GM21526 (cell line): ENCODE measurements at regions not wholly inside any gene's neighbourhood (a gene's known extent, or its start where the extent isn't known, plus 50 kb on each side); places are given as distances from the start of the nearest gene placed in this dataset.

ENCODE experiments used
- ATAC-seq: cut with Tn5 transposase; IDR thresholded peaks from one replicate; pipeline ENCODE4 v1.9.1; 2021; ENCODE audit warnings: moderate library complexity; ENCODE audit not compliant: unreplicated experiment, low FRiP score

DNA sequence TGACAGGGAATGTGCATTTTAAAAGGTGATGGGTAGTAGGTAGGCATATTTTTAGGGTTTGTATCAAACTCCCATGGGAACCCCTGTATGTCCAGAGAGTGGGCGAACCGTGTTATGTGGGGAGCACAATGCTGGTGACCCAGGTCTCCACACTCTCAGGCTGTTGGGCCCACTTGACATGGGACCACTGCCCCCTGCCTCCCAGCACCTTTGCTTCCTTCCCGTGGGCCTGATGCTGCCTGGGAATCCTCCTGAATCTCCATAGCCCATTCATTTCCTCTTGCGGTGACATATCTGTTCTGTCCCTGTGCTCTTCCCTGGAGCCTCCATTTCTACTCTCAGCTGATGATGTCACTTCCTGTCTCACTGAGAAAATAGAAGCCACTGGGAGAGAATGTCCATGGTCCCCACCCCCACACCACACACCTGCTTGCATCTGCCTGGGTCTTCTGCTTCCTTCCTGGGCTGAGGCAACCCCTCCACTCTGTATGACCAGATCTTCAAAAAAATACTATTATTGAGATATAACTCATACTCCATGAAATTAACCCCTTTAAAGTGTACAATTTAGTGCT is 55.8 kb upstream of the THY1 start:
- ATAC-seq = no peak

GRCh38 chr11:119476666-119477331 is 53.8 kb upstream of the THY1 start:
- no peak for ATAC-seq

DNA sequence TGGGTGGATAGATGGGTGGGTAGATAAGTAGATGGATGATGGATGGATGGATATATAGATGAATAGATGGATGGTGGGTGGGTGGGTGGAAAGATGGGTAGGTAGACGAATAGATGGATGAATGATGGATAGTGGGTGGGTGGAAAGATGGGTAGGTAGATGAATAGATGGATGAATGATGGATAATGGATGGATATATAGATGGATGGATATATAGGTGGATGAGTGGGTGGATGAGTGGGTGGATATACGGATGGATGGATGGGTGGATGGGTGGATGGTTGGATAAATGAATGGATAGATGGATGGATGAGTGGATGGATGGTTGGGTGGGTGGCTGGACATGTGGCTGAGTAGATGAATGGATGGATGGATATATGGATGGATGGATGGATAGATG is 53.1 kb upstream of the THY1 start:
- ATAC-seq = no peak

DNA sequence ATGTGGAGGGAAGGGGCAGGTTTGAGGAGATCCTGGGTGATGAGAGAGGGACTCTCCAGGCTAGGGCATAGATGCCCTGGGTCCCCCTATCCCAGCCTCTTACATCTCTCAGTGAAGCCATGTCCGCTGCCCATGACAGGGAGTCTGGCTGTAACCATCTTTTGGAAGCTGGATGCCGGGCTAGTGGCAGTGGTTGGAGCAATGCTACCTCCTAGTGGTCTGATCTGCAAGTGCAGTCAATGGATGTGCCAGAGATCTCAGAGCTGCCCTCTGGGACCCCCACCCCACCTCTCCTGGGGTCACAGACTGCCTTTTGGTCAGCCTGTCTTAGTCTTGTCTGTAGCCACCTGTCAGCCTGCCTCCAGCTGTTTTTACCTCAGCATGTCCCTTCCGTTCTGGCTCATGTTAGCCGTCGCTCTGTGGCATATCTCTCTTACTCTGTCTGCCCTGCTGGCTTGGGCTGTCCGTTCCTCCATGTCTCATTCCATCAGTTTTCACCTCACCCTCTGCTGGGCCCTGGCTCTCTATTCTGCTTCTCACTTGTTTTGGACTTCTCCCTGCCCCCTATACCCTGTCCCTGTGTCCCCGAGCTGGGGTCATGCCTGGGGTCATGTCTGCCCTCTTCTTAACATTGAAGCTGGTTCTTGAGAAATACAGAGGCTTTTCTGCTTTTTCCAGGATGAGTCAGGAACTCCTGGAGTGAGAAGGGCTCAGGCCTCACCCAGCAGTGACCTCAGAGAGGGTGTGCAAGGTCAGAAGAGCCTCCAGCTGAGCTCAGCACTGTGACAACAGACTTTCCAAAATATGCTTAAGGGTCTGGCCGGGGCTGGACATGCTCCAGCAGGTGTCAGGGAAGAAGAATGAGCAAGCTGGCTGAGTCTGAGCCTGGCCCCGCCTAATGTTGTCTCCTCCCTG is 52.0 kb upstream of the THY1 start:
- no peak for ATAC-seq

- ATAC-seq = no peak
Measured at GRCh38 chr11:119473901-119474681, 51.1 kb upstream of the THY1 start.

GRCh38 chr11:119473226-119473625 is 50.3 kb upstream of the THY1 start:
- ATAC-seq = no peak

DNA sequence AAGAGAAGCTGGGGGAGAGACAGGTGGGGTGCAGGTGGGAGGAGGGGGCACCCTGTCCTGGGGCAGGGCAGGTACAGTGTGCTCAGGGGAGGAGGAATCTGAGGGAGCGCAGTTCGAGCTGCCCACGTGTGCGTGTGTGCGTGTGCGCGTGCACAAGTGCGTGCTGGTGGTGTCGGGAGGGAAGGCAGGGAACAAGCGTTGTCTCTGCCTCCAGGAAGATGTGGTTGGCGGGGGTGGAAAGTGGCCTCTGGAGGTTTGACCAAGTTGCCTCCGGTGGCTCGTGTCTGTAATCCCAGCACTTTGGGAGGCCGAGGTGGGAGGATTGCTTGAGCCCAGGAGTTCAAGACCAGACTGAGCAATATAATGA is 49.9 kb upstream of the THY1 start:
- ATAC-seq = no peak
